ENCODE measurements at regions not wholly inside any gene's neighbourhood (a gene's known extent, or its start where the extent isn't known, plus 50 kb on each side); places are given as distances from the start of the nearest gene placed in this dataset.

- TF ChIP-seq FOXP2 (optimal IDR thresholded peaks at IDR 0.05; ENCODE audit: borderline replicate concordance, extremely low read depth, extremely low read length, insufficient read depth) = no peak
- TF ChIP-seq SIN3A (IDR thresholded peaks at IDR 0.05; ENCODE audit: borderline replicate concordance, insufficient read depth, low read length) = no peak
- TF ChIP-seq POLR2AphosphoS5 (IDR thresholded peaks at IDR 0.05; ENCODE audit: low read depth, low read length) = no peak
- no peak for TF ChIP-seq REST (IDR thresholded peaks at IDR 0.05; ENCODE audit: insufficient read depth in 1 of 2, low read depth in 2 of 2, low read length in 2 of 2)
- no peak for TF ChIP-seq TAF1 (IDR thresholded peaks at IDR 0.05; ENCODE audit: borderline replicate concordance, insufficient read depth, low read length)
Measured at GRCh38 chr14:22180045-22180444, 409.0 kb downstream of the DAD1 start.

- TF ChIP-seq SIN3A (IDR thresholded peaks at IDR 0.05; ENCODE audit: borderline replicate concordance, insufficient read depth, low read length) (no peak), REST (IDR thresholded peaks at IDR 0.05; ENCODE audit: insufficient read depth in 1 of 2, low read depth in 2 of 2, low read length in 2 of 2) (no peak), TAF1 (IDR thresholded peaks at IDR 0.05; ENCODE audit: borderline replicate concordance, insufficient read depth, low read length) (no peak), FOXP2 (optimal IDR thresholded peaks at IDR 0.05; ENCODE audit: borderline replicate concordance, extremely low read depth, extremely low read length, insufficient read depth) (no peak), POLR2AphosphoS5 (IDR thresholded peaks at IDR 0.05; ENCODE audit: low read depth, low read length) (no peak)
Measured at GRCh38 chr14:22179190-22179589, 409.8 kb downstream of the DAD1 start.

DNA sequence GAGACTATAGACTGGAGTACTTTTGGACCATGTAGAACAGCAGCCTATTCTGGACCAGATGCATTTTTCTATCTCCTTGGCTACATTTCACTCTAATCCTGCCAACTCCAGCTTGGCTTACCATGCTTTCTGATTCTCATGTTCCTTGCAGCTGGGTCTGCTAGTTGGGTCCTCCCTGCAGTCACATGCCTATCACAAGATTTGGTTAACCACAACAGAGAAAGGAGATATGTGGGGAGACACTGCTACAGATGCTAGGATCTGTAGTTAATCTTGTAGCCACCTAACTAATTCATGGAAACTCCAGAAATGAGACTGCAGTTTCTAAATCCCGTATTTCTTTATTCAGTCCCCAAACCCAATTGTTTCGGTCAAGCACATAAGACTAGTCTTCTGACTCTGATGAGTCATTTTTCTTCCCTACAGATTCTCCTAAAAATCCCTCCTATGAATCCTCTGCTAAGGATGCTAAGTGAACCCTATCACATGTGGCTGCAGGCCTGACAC lies 410.6 kb downstream of the DAD1 start:
- TF ChIP-seq POLR2AphosphoS5 (IDR thresholded peaks at IDR 0.05; ENCODE audit: low read depth, low read length) = no peak
- TF ChIP-seq FOXP2 (optimal IDR thresholded peaks at IDR 0.05; ENCODE audit: borderline replicate concordance, extremely low read depth, extremely low read length, insufficient read depth) = no peak

DNA sequence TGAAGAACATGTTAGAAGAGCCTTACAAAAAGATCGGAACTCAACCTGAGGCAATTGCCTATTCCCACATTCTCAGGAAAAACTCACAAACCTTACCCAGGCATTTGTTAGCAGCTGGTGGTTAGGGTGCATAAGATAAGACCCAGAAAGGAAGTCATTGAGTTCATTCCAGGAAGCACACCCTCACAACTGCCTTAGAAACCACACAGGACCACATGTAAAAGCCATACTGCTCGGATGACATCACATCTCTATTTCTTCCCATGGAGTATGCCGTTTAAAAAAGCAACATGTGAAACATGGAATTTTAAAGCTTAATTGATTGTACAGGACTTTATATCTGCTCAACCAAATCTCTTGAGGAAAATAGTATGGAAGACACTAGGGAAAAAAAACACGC lies 411.2 kb downstream of the DAD1 start:
- TF ChIP-seq SIN3A (IDR thresholded peaks at IDR 0.05; ENCODE audit: borderline replicate concordance, insufficient read depth, low read length) (no peak), REST (IDR thresholded peaks at IDR 0.05; ENCODE audit: insufficient read depth in 1 of 2, low read depth in 2 of 2, low read length in 2 of 2) (no peak), FOXP2 (optimal IDR thresholded peaks at IDR 0.05; ENCODE audit: borderline replicate concordance, extremely low read depth, extremely low read length, insufficient read depth) (no peak), TAF1 (IDR thresholded peaks at IDR 0.05; ENCODE audit: borderline replicate concordance, insufficient read depth, low read length) (no peak), POLR2AphosphoS5 (IDR thresholded peaks at IDR 0.05; ENCODE audit: low read depth, low read length) (no peak)

GRCh38 chr14:22176957-22177356 lies 412.1 kb downstream of the DAD1 start:
- TF ChIP-seq REST (IDR thresholded peaks at IDR 0.05; ENCODE audit: insufficient read depth in 1 of 2, low read depth in 2 of 2, low read length in 2 of 2) (no peak), TAF1 (IDR thresholded peaks at IDR 0.05; ENCODE audit: borderline replicate concordance, insufficient read depth, low read length) (no peak), FOXP2 (optimal IDR thresholded peaks at IDR 0.05; ENCODE audit: borderline replicate concordance, extremely low read depth, extremely low read length, insufficient read depth) (no peak), SIN3A (IDR thresholded peaks at IDR 0.05; ENCODE audit: borderline replicate concordance, insufficient read depth, low read length) (no peak), POLR2AphosphoS5 (IDR thresholded peaks at IDR 0.05; ENCODE audit: low read depth, low read length) (no peak)

Measured in PFSK-1 (cell line).